CD4-positive, alpha-beta T cell treated with Interleukin-21 for 1 hour (primary cell): ENCODE measurements at regions not wholly inside any gene's neighbourhood (a gene's known extent, or its start where the extent isn't known, plus 50 kb on each side); places are given as distances from the start of the nearest gene placed in this dataset.

Source experiments
- DNase-seq: peaks from one replicate; pipeline ENCODE4 v3.0.0-alpha.2; 2020

DNA sequence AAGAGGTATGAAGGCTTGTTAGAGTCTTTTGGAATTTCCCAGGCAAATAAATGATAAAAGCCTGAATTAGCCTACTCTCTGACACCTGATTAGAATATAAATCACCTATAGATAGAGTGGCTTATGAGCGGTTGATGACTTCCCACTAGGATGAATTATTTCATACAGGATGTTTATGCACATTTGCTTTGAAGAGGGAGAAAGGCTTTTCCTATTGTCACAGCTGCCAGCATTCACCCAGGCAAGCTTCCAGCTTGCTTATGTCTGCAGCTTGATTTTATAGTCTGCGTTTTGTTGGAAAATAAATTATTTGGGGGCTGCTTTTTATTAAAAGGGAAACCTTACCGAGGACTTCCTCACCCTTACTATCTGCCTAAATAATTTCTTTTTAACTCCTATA is 51.3 kb upstream of the EIF2S2 start:
- DNase-seq: no peak

GRCh38 chr20:34164381-34164984 is 52.4 kb upstream of the EIF2S2 start:
- DNase-seq: no peak

DNA sequence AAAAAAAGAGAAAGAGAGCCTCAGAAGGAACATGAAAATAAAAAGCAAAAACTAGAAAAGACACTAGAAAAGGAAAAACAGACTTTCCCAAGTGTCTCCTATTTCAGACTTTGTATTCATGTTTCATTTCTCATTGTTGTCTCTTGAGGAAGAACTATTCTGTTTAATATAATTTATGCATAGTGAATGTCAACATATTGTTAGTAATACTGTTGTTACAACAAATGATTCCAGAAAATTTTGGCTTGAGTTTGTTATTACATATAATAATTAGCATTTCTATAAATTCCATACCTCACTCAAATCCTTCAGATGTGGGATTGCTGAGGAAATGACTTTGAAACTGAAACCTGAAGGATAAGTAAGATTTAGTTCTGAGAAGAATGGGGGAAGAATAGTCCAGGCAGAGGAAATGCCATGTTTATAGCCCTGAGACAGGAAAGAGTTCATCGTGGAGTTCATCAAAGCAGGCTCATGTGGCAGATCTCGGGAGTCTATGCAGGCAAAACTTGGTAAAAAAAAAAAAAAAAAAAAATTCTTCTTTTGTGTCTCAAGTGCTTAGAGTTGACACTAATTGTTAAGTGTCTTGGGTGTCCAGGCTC is 53.1 kb upstream of the EIF2S2 start:
- no peak for DNase-seq

DNA sequence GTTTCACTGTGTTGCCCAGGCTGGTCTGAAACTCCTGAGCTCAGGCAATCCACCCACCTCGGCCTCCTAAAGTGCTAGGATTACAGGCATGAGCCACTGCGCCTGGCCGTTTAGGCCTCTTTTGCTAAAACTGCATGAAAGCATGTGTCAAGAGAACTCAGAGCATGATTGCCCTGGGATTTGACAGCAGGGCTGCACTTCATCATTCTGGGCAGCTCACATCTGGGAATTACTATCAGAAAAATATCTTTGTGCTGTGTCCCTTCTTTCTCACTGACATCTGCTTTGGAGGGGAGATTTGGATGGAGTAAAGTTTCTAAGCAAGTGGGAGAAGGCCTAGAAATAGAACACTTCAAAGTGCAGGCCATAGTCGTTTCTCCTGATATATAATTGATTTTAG is 59.6 kb upstream of the EIF2S2 start:
- DNase-seq: no peak

DNA sequence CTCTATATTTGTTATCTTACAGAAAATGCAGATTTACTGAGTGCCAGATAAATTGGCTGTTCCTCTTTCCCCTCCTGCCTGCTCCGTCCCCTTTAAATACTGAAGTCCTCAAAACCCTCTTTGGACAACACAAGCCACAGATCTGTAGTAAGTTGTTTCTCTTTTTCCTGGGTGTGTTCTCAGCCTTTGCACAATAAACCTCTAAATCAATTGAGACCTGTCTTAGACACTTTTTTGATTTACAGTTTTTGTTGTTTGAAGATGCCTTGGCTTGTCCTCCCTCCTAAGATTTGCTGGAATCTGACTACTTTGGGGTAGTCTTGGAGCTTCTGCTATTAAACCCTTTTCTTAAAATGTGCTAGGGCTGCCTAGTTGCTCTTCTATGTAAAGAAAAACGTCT is 60.9 kb upstream of the EIF2S2 start:
- DNase-seq: no peak

DNA sequence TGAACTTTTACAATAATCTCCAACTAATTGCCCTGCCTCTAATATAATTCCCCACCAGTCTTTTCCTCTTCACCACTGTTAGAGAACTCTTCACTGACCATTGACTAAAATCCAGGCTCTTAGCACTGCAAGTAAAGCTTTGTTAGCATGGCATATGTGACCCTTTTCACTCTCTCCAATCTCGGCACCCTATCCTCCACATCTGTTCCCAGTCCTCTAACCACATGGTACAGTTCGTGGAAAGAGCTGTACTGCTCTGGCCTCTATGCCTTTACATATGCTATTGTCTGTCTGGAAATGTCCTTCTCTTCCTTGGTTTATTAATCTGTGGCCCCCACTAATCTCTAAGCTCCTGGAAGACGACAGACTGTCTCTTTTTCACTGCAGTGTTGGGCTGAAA is 63.0 kb upstream of the EIF2S2 start:
- DNase-seq: no peak

DNA sequence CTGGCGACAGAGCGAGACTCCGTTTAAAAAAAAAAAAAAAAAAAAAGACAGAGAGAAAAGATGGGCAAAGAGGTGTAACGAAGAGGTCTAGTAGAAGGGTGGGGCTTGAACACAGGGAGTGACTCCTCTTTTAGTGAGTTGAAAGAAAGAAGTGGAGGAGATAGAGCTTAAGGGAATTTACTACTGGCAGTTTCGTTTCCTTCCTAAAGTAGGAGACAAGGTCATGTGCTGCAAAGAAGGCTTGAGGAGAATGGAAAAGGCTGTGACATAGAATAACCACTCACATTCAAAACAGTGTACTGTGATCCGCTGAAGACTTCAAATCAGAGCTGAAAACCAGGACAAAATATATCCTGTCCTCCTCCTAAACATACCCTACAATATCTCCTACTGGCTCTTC is 63.8 kb upstream of the EIF2S2 start:
- DNase-seq: no peak

- DNase-seq: no peak
These were observed 64.2 kb upstream of the ASIP start for GRCh38 chr20:34177052-34177451.

DNA sequence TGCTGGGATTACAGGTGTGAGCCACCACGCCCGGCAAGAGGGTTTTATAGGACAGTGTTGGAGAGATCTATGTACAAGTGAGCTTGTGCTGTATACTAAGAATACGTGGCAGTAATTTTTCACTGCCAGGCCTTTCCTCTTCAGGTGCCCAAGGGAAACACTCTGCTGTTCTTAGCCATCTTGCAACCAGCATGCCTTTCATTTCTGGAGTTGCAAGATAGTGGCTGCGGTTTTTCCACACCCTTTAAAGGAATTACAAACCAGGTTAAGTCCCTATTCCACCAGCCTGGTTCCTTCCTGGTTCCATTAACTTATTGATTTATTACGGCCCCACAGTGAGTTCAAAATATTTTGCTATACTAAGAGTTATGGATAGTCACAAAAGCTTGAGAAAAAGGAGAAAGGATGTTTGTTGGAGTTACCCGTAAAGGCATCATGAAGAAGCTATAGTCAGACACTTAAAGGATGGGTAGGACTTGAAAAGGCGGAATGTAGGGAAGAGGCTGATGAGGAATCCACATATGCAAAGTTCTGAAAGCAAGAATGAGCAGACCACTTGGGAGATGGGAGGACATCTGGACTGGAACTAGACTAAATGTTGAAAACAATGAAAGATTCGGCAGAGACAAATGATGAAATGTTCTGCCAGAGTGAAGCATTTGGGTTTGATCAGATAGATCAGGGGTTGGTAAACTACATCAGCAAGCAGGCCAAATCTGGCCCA is 61.4 kb upstream of the ASIP start:
- DNase-seq: no peak

- no peak for DNase-seq
These were observed 60.6 kb upstream of the ASIP start for GRCh38 chr20:34180460-34181120.

GRCh38 chr20:34181484-34181883 is 59.7 kb upstream of the ASIP start:
- no peak for DNase-seq

DNA sequence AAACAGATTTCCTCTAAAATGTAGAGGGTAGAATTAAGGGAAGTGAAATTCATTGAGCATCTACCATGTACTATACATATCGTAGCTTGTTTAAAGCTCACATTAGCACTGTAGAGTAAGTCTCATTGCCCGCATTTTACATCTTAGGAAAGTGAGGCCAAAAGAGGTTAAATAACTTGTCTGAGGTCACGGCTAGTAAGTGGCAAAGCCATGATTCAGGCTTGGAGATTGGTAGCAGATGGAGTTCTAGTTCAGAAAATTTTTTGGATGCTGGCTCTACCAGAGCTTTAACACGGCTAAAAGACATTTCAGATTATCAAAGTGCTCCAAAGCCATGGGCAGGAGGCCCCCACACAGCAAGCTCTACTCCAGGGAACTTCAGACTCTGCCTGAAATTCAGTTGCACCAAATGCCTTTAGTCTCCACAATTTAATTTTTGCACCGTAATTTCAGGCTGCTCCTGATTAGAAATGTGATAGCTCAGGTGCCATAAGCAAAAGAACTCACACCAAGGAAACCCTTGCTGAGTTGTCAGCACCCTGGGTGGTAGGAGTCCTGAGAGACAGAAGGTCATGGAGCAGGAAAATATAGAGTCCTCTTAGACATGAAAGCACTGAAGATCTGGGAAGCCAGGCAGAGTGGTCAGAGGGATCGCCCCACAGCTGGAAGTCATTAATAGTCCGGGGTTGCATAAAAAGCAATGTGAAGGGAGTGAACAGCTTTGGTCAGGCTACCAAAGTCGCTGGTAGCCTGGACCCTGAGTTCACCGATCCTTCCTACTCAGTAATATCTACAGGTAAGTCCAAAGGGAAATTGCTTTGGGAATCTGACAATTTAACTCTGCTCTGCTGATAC is 55.2 kb upstream of the ASIP start:
- no peak for DNase-seq

DNA sequence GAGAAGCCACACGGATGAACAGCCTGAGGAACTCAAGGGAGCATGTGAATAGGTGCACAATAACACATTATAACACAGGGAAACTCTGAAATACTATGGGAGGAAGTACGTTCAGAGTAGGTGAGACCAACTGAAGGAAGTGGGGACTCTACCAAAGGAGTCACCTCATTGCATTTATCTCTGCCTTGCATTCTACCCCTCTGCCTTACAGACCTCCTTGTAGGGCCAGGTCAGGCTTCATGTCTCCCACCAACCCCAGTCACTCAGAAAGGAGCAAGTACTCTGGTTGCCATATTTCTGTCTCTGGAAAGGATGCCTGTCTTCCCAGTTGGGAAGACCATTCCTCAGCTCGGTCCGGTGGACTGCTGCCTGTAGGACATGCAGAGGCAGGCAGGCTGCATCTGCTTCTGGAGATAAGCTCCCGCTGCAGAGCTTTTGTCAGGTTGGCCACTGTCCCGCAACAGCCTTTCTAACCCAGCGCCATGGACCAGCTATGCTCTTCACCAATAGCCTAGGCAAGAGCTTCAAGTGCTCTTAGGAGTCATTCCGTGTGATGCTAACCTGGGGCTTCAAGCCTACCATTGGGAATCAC is 51.6 kb upstream of the ASIP start:
- no peak for DNase-seq

DNA sequence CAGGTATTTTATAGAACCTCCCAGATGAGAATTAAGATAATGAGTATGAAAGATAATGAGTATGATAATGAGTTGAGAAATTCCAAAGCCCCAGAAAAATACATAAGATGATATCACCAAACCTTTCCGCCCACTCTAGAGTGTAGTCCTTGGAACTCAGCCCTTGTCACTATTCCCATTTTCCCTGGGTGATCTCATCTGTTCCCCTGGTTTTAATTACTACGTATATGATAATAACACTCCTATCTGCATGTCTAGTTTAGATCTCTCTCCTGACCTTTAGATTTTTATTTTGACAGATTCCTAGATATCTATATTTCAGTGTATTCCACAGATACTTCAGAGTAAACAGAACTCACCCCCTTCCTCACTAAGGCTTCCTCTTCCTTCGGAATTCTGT is 51.0 kb upstream of the ASIP start:
- no peak for DNase-seq

DNA sequence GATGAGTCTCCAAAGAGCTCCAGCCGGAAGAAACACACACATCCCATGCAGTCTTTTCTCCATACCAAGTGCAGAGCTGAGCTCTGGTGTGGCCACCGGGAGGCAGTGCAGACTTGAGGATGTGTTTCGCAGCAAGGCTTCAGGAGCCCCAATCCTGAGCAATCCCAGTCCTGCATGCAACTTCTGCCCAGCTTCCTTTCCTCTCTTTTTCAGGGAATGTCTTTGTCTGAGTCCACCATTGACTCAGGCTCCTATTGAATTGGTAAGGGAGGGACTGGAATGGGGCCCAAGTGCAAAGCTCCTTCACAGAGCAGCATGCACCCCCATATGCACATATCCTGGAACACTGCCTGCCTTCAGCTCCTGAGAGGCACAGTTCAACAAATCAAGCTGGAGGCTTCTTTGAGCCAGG is 50.5 kb upstream of the ASIP start:
- DNase-seq: peak; percentile 19
